ENCODE measurements at regions not wholly inside any gene's neighbourhood (a gene's known extent, or its start where the extent isn't known, plus 50 kb on each side); places are given as distances from the start of the nearest gene placed in this dataset.

GRCh38 chr5:92730486-92730885 lies 850.5 kb downstream of the NR2F1-AS1 start:
- TF ChIP-seq NFIC (IDR thresholded peaks at IDR 0.05) (no peak), TAF1 (IDR thresholded peaks at IDR 0.05; ENCODE audit: low read depth) (no peak), EP300 (IDR thresholded peaks at IDR 0.05; ENCODE audit: borderline replicate concordance) (no peak), YY1 (IDR thresholded peaks at IDR 0.05; ENCODE audit: low read depth) (no peak), FOXM1 (IDR thresholded peaks at IDR 0.05; ENCODE audit: borderline replicate concordance, low read depth) (no peak), REST (IDR thresholded peaks at IDR 0.05; ENCODE audit: low read depth) (no peak), RAD21 (IDR thresholded peaks at IDR 0.05; ENCODE audit: low read depth) (no peak), MAX (IDR thresholded peaks at IDR 0.05) (no peak), TCF12 (IDR thresholded peaks at IDR 0.05; ENCODE audit: low read depth) (no peak), TEAD4 (IDR thresholded peaks at IDR 0.05) (no peak)
